Tibial nerve (tissue), 4 donors: ENCODE measurements at regions not wholly inside any gene's neighbourhood (a gene's known extent, or its start where the extent isn't known, plus 50 kb on each side); places are given as distances from the start of the nearest gene placed in this dataset.

Source experiments
- DNase-seq, 2 donors: peaks; one replicate each; pipeline ENCODE4 v3.0.0-alpha.2; 2019; ENCODE audit warnings: low spot score in 2 of 2
- H3K27ac ChIP-seq, 4 donors: fragments of 200-600 bp; sonication (generic) in 3 of 4; one replicate each; pipeline ENCODE4 v1.5.1; 2017 to 2019; ENCODE audit warnings: mild to moderate bottlenecking in 1 of 4
- H3K27me3 ChIP-seq, 2 donors: fragments of 200-600 bp; sonication (generic) in 1 of 2; one replicate each; pipeline versions ENCODE4 v1.5.1 to v1.6.0; 2017 to 2019
- H3K36me3 ChIP-seq, 3 donors: fragments of 200-600 bp; sonication (generic); one replicate each; pipeline ENCODE4 v1.5.1; 2018 to 2019
- H3K4me1 ChIP-seq, 4 donors: fragments of 200-600 bp; sonication (generic) in 3 of 4; one replicate each; pipeline ENCODE4 v1.5.1; 2017 to 2019
- H3K4me3 ChIP-seq, 4 donors: fragments of 200-600 bp; sonication (generic) in 3 of 4; one replicate each; pipeline ENCODE4 v1.5.1; 2017 to 2019; ENCODE audit warnings: mild to moderate bottlenecking in 1 of 4, moderate library complexity in 1 of 4
- H3K9me3 ChIP-seq, 4 donors: fragments of 200-600 bp; sonication (generic) in 3 of 4; one replicate each; pipeline ENCODE4 v1.5.1; 2017 to 2019
- CTCF ChIP-seq, 5 experiments: fragments of 200-600 bp in 3 of 5; fragments of 450-650 bp in 2 of 5; sonication (generic) in 3 of 5; IDR thresholded peaks; one replicate each; pipeline ENCODE4 v1.5.1; 2016 to 2019; ENCODE audit warnings: antibody characterized with exemption in 5 of 5, mild to moderate bottlenecking in 3 of 5, moderate library complexity in 2 of 5
- EP300 ChIP-seq, 2 donors: sonication (generic); formaldehyde crosslinking; IDR thresholded peaks; one replicate each; pipeline ENCODE4 v1.6.1; 2017; ENCODE audit warnings: antibody characterized with exemption in 2 of 2, mild to moderate bottlenecking in 1 of 2
- POLR2A ChIP-seq, 2 donors: fragments of 450-650 bp; IDR thresholded peaks; one replicate each; pipeline ENCODE4 v1.6.1; 2017; ENCODE audit warnings: antibody characterized with exemption in 2 of 2, mild to moderate bottlenecking in 2 of 2, moderate library complexity in 2 of 2
- WGBS, 2 donors: methylation state at CpG; one replicate each; pipeline ENCODE4 v1.1.5; 2018; 5-methylcytosine and 5-hydroxymethylcytosine counted together

GRCh38 chr2:180411661-180412060, 404.6 kb upstream of the CWC22 start:
- no peak overlapping the region for H3K4me3 ChIP-seq
- no peak for DNase-seq
- no peak overlapping the region for H3K27ac ChIP-seq
- WGBS, 2 donors, result 13 to 17% methylated on average over 5 of the region's 5 CpGs
- no peaks in the 10 kb centered on the region for H3K27me3 ChIP-seq
- TF ChIP-seq CTCF (IDR thresholded peaks at IDR 0.05) (no peak), POLR2A (IDR thresholded peaks at IDR 0.05) (no peak), EP300 (IDR thresholded peaks at IDR 0.05) (no peak)
- no peaks in the 10 kb centered on the region for H3K9me3 ChIP-seq
- H3K36me3 ChIP-seq, result no peaks in the 10 kb centered on the region
- H3K4me1 ChIP-seq, result peaks cover 0 to 8% (median 0%) of the 10 kb centered on the region in 4 donors

- no peaks in the 10 kb centered on the region for H3K27me3 ChIP-seq
- TF ChIP-seq CTCF (IDR thresholded peaks at IDR 0.05), result no peak
- TF ChIP-seq POLR2A (IDR thresholded peaks at IDR 0.05), result no peak
- no peak for TF ChIP-seq EP300 (IDR thresholded peaks at IDR 0.05)
These were observed 399.6 kb upstream of the CWC22 start for GRCh38 chr2:180406687-180407086.

GRCh38 chr2:180405520-180405919, 398.4 kb upstream of the CWC22 start:
- no peak for TF ChIP-seq CTCF (IDR thresholded peaks at IDR 0.05)
- TF ChIP-seq POLR2A (IDR thresholded peaks at IDR 0.05), result no peak
- TF ChIP-seq EP300 (IDR thresholded peaks at IDR 0.05), result no peak
- Histone ChIP-seq H3K9me3 (peaks cover 0 to 2% (median 0%) of the 10 kb centered on the region in 4 donors), H3K27ac (no peak overlapping the region), H3K27me3 (no peaks in the 10 kb centered on the region), H3K36me3 (no peaks in the 10 kb centered on the region), H3K4me3 (no peak overlapping the region), H3K4me1 (no peaks in the 10 kb centered on the region)
- DNase-seq, result no peak
- WGBS, 2 donors, result 74 to 78% methylated on average over 3 of the region's 3 CpGs

More at GRCh38 chr2:180406687-180407086, 399.6 kb upstream of the CWC22 start:
- Histone ChIP-seq H3K36me3 (no peaks in the 10 kb centered on the region), H3K27ac (no peak overlapping the region), H3K4me3 (no peak overlapping the region), H3K4me1 (peaks cover 0 to 1% (median 0%) of the 10 kb centered on the region in 4 donors), H3K9me3 (peaks cover 0 to 2% (median 0%) of the 10 kb centered on the region in 4 donors)
- DNase-seq, result no peak
- WGBS, 2 donors, result 68 to 70% methylated on average over 4 of the region's 4 CpGs

- no peaks in the 10 kb centered on the region for H3K4me1 ChIP-seq
- peaks cover 0 to 20% (median 0%) of the 10 kb centered on the region in 4 donors for H3K9me3 ChIP-seq
- TF ChIP-seq EP300 (IDR thresholded peaks at IDR 0.05) (no peak), CTCF (IDR thresholded peaks at IDR 0.05) (no peak), POLR2A (IDR thresholded peaks at IDR 0.05) (no peak)
- no peak overlapping the region for H3K27ac ChIP-seq
- H3K4me3 ChIP-seq, result no peak overlapping the region
- no peak for DNase-seq
- no peaks in the 10 kb centered on the region for H3K36me3 ChIP-seq
- H3K27me3 ChIP-seq, result no peaks in the 10 kb centered on the region
These were observed 387.2 kb upstream of the CWC22 start for GRCh38 chr2:180394305-180394704.

- DNase-seq, result no peak
- no peak overlapping the region for H3K4me3 ChIP-seq
- TF ChIP-seq CTCF (IDR thresholded peaks at IDR 0.05), result no peak
- TF ChIP-seq EP300 (IDR thresholded peaks at IDR 0.05), result no peak
- TF ChIP-seq POLR2A (IDR thresholded peaks at IDR 0.05), result no peak
- H3K27ac ChIP-seq, result no peak overlapping the region
- 11 to 16% methylated on average over 2 of the region's 2 CpGs for WGBS, 2 donors
- no peaks in the 10 kb centered on the region for H3K27me3 ChIP-seq
- H3K4me1 ChIP-seq, result no peaks in the 10 kb centered on the region
- no peaks in the 10 kb centered on the region for H3K36me3 ChIP-seq
- no peaks in the 10 kb centered on the region for H3K9me3 ChIP-seq
These were observed 378.6 kb upstream of the CWC22 start for GRCh38 chr2:180385601-180386201.
